ENCODE measurements at regions not wholly inside any gene's neighbourhood (a gene's known extent, or its start where the extent isn't known, plus 50 kb on each side); places are given as distances from the start of the nearest gene placed in this dataset.

- Histone ChIP-seq H3K27ac (no peak overlapping the region), H3K27me3 (no peaks in the 10 kb centered on the region), H3K4me1 (no peaks in the 10 kb centered on the region), H3K36me3 (no peaks in the 10 kb centered on the region), H3K9me3 (no peaks in the 10 kb centered on the region), H3K4me3 (no peak overlapping the region)
- WGBS, 2 donors, result 73 to 75% methylated on average over 2 of the region's 2 CpGs
- DNase-seq, result no peak
- intact Hi-C loops (cut with DNase I), result no loop called here
- no peak for ATAC-seq
- TF ChIP-seq CTCF (IDR thresholded peaks at IDR 0.05), result no peak
Observed at GRCh38 chr11:36890121-36890679, 292.2 kb upstream of the RAG2 start.

DNA sequence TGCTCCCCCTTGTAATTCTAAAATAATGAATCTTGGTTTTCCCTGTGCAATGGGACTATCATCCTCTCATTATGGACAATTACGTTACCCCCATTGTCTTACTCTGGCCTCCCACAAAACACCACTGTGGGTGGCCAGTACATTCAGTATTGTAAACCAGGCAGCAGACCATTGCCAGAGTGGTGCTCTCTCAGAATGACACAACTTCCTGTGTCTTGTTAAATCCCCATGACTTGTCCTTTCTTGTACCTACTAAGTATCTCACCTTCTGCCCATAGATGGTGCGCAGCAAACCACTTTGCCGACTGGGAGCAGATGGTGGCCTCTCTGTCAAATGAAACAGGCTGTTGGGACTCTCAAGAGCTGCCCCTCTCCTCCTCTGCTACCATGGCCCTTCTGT is 287.1 kb upstream of the RAG2 start:
- intact Hi-C loops (cut with DNase I), result no loop called here
- Histone ChIP-seq H3K4me3 (no peak overlapping the region), H3K27me3 (no peaks in the 10 kb centered on the region), H3K4me1 (no peaks in the 10 kb centered on the region), H3K9me3 (no peaks in the 10 kb centered on the region), H3K36me3 (no peaks in the 10 kb centered on the region), H3K27ac (no peak overlapping the region)
- WGBS, 2 donors, result 93 to 95% methylated on average over 3 of the region's 3 CpGs
- DNase-seq, result no peak
- no peak for TF ChIP-seq CTCF (IDR thresholded peaks at IDR 0.05)
- ATAC-seq, result no peak

- ATAC-seq, result no peak
- Histone ChIP-seq H3K36me3 (no peaks in the 10 kb centered on the region), H3K9me3 (no peaks in the 10 kb centered on the region), H3K27me3 (no peaks in the 10 kb centered on the region), H3K4me1 (no peaks in the 10 kb centered on the region), H3K27ac (no peak overlapping the region), H3K4me3 (no peak overlapping the region)
- intact Hi-C loops (cut with DNase I), result no loop called here
- TF ChIP-seq CTCF (IDR thresholded peaks at IDR 0.05), result no peak
- DNase-seq, result no peak
- 97 to 98% methylated on average over 1 of the region's 1 CpG for WGBS, 2 donors
Observed at GRCh38 chr11:36878737-36879136, 280.7 kb upstream of the RAG2 start.

GRCh38 chr11:36877149-36877548 is 279.1 kb upstream of the RAG2 start:
- no peak for TF ChIP-seq CTCF (IDR thresholded peaks at IDR 0.05)
- ATAC-seq, result no peak
- intact Hi-C loops (cut with DNase I), result no loop called here

More at GRCh38 chr11:36877149-36877548, 279.1 kb upstream of the RAG2 start:
- H3K4me1 ChIP-seq, result no peaks in the 10 kb centered on the region
- no peaks in the 10 kb centered on the region for H3K36me3 ChIP-seq
- no peak for DNase-seq
- H3K4me3 ChIP-seq, result no peak overlapping the region
- no peaks in the 10 kb centered on the region for H3K9me3 ChIP-seq
- no peaks in the 10 kb centered on the region for H3K27me3 ChIP-seq
- no peak overlapping the region for H3K27ac ChIP-seq

Measured in heart right ventricle (tissue), 16 donors.